Endothelial cell of umbilical vein (primary cell): ENCODE measurements at regions not wholly inside any gene's neighbourhood (a gene's known extent, or its start where the extent isn't known, plus 50 kb on each side); places are given as distances from the start of the nearest gene placed in this dataset.

Experiments used
- FOS ChIP-seq: IDR thresholded peaks from 2 replicates; pipeline ENCODE4 v1.6.1; 2011; ENCODE audit warnings: mild to moderate bottlenecking, low read length, moderate library complexity, borderline replicate concordance; ENCODE audit not compliant: insufficient read depth
- GATA2 ChIP-seq: IDR thresholded peaks from 2 replicates; pipeline ENCODE4 v1.7.0; 2011; ENCODE audit warnings: low read depth, mild to moderate bottlenecking, moderate library complexity, mixed read lengths, low read length; ENCODE audit not compliant: insufficient read length, insufficient read depth
- MYC ChIP-seq: IDR thresholded peaks from one replicate; pipeline ENCODE4 v1.6.1; 2011; ENCODE audit warnings: mild to moderate bottlenecking, low read depth, low read length
- POLR2A ChIP-seq: IDR thresholded peaks from 2 replicates; pipeline ENCODE4 v1.6.1; 2012; ENCODE audit warnings: low read depth, mild to moderate bottlenecking, control low read depth, low read length
- TF ChIP-seq, protein P1 (sequence below), 2 donors: IDR thresholded peaks; 1 replicate in 1 of 2; 2 replicates in 1 of 2; pipeline ENCODE4 v1.5.1; 2011; ENCODE audit warnings: low read length in 2 of 2, mild to moderate bottlenecking in 2 of 2, moderate library complexity in 2 of 2, control low read depth in 1 of 2, inconsistent platforms in 1 of 2, low read depth in 1 of 2; ENCODE audit not compliant: insufficient read depth in 1 of 2; ENCODE audit errors: extremely low read depth in 1 of 2

DNA sequence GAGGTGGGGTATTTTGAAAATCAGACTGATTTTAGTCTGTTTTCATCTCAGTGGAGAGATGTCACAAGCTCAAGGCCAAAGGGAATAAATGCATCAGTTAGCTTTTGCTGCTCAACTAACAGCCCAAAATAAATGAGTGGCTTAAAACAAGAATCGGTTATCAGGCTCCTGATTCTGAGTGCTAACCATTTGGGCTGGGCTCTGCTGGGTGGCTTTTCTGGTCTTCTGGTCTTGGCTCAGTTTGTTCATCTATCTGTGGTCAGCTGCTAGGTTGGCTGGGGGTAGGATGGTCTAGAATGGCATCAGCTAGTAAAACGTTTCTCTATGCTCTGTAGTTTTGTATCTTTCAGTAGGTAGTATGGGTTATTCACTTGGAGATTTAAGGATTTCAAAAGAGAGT, 357.5 kb upstream of the JAG1 start:
- no peak for TF ChIP-seq POLR2A
- TF ChIP-seq GATA2: no peak
- TF ChIP-seq MYC: no peak
- TF ChIP-seq FOS: no peak
- TF ChIP-seq, protein P1, sequence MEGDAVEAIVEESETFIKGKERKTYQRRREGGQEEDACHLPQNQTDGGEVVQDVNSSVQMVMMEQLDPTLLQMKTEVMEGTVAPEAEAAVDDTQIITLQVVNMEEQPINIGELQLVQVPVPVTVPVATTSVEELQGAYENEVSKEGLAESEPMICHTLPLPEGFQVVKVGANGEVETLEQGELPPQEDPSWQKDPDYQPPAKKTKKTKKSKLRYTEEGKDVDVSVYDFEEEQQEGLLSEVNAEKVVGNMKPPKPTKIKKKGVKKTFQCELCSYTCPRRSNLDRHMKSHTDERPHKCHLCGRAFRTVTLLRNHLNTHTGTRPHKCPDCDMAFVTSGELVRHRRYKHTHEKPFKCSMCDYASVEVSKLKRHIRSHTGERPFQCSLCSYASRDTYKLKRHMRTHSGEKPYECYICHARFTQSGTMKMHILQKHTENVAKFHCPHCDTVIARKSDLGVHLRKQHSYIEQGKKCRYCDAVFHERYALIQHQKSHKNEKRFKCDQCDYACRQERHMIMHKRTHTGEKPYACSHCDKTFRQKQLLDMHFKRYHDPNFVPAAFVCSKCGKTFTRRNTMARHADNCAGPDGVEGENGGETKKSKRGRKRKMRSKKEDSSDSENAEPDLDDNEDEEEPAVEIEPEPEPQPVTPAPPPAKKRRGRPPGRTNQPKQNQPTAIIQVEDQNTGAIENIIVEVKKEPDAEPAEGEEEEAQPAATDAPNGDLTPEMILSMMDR (IDR thresholded peaks at IDR 0.05; ENCODE audit: extremely low read depth in 1 of 2, insufficient read depth in 1 of 2, low read depth in 1 of 2, low read length in 2 of 2): no peak
